Sigmoid colon (tissue), 6 donors: ENCODE measurements at regions not wholly inside any gene's neighbourhood (a gene's known extent, or its start where the extent isn't known, plus 50 kb on each side); places are given as distances from the start of the nearest gene placed in this dataset.
"Not testable (repeated sequence)": the region's sequence is repeated elsewhere in the genome, so short reads cannot be mapped to it uniquely, and the experiment has no call there.

Experiments
- DNase-seq: peaks from one replicate; pipeline ENCODE4 v3.0.0-alpha.2; 2019
- H3K27ac ChIP-seq, 4 donors: fragments of 200-600 bp; sonication (generic); one replicate each; pipeline ENCODE4 v1.5.1; 2016 to 2019; ENCODE audit warnings: mild to moderate bottlenecking in 1 of 4
- H3K27me3 ChIP-seq, 3 donors: fragments of 200-600 bp; sonication (generic); one replicate each; pipeline ENCODE4 v1.5.1; 2019; ENCODE audit warnings: mild to moderate bottlenecking in 1 of 3
- H3K36me3 ChIP-seq, 4 donors: fragments of 200-600 bp; sonication (generic); one replicate each; pipeline ENCODE4 v1.5.1; 2016 to 2019
- H3K4me1 ChIP-seq, 4 donors: fragments of 200-600 bp; sonication (generic); one replicate each; pipeline ENCODE4 v1.5.1; 2017 to 2019
- H3K4me3 ChIP-seq, 4 donors: fragments of 200-600 bp; sonication (generic); one replicate each; pipeline ENCODE4 v1.5.1; 2017 to 2019; ENCODE audit warnings: mild to moderate bottlenecking in 2 of 4, moderate library complexity in 1 of 4
- H3K9me3 ChIP-seq, 4 donors: fragments of 200-600 bp in 3 of 4; sonication (generic) in 3 of 4; one replicate each; pipeline versions ENCODE4 v1.5.1 to v1.6.1; 2013 to 2019
- CTCF ChIP-seq, 4 experiments: fragments of 450-650 bp in 3 of 4; fragments of 200-600 bp in 1 of 4; IDR thresholded peaks; one replicate each; pipeline ENCODE4 v1.5.1; 2016 to 2019; ENCODE audit warnings: antibody characterized with exemption in 4 of 4, mild to moderate bottlenecking in 3 of 4, moderate library complexity in 2 of 4
- EP300 ChIP-seq, 4 donors: sonication (generic); formaldehyde crosslinking; IDR thresholded peaks; one replicate each; pipeline ENCODE4 v1.6.1; 2017; ENCODE audit warnings: antibody characterized with exemption in 4 of 4
- POLR2A ChIP-seq, 2 donors: fragments of 450-650 bp; IDR thresholded peaks; one replicate each; pipeline ENCODE4 v1.6.1; 2016; ENCODE audit warnings: antibody characterized with exemption in 2 of 2, mild to moderate bottlenecking in 2 of 2, moderate library complexity in 2 of 2
- POLR2AphosphoS5 ChIP-seq, 4 donors: sonication (generic); formaldehyde crosslinking; IDR thresholded peaks; one replicate each; pipeline ENCODE4 v1.6.1; 2017; ENCODE audit warnings: antibody characterized with exemption in 4 of 4
- WGBS, 2 donors: extraction: QIAGEN DNeasy Blood & Tissue Kit; methylation state at CpG; one replicate each; pipeline ENCODE4 v1.1.7; 2013; 5-methylcytosine and 5-hydroxymethylcytosine counted together
- intact Hi-C: fragments of 100-400 bp; cut with DNase I; formaldehyde crosslinking; loops from one replicate; pipeline ENCODE4 v1.15.1; 2023
- donor health status: healthy with polysubstance abuse.
- donor health status: healthy.

GRCh38 chr11:22520521-22520920 is 105.1 kb downstream of the FANCF start:
- no peak for TF ChIP-seq POLR2AphosphoS5 (IDR thresholded peaks at IDR 0.05)
- TF ChIP-seq CTCF (IDR thresholded peaks at IDR 0.05), result no peak
- no peak for TF ChIP-seq POLR2A (IDR thresholded peaks at IDR 0.05)
- TF ChIP-seq EP300 (IDR thresholded peaks at IDR 0.05), result no peak
- Histone ChIP-seq H3K36me3 (no peaks in the 10 kb centered on the region), H3K9me3 (no peaks in the 10 kb centered on the region), H3K27me3 (no peaks in the 10 kb centered on the region), H3K4me3 (no peak overlapping the region), H3K27ac (no peak overlapping the region), H3K4me1 (no peaks in the 10 kb centered on the region)
- intact Hi-C loops, result no loop called here
- no peak for DNase-seq

GRCh38 chr11:22518344-22518743 is 107.3 kb downstream of the FANCF start:
- H3K4me1 ChIP-seq, H3K36me3 ChIP-seq, H3K27ac ChIP-seq, H3K4me3 ChIP-seq, H3K27me3 ChIP-seq, intact Hi-C loops, DNase-seq, H3K9me3 ChIP-seq: not testable (repeated sequence)
- 61 to 81% methylated on average over 2 of the region's 2 CpGs for WGBS, 2 donors

GRCh38 chr11:22516111-22516510 is 109.5 kb downstream of the FANCF start:
- no peak for DNase-seq

GRCh38 chr11:22512457-22512856 is 113.2 kb downstream of the FANCF start:
- Histone ChIP-seq H3K27me3 (no peaks in the 10 kb centered on the region), H3K9me3 (no peaks in the 10 kb centered on the region), H3K4me3 (no peak overlapping the region), H3K4me1 (peaks cover 0 to 13% (median 6%) of the 10 kb centered on the region in 4 donors), H3K27ac (no peak overlapping the region), H3K36me3 (no peaks in the 10 kb centered on the region)
- intact Hi-C loops, result no loop called here
- TF ChIP-seq POLR2AphosphoS5 (IDR thresholded peaks at IDR 0.05) (no peak), EP300 (IDR thresholded peaks at IDR 0.05) (no peak), POLR2A (IDR thresholded peaks at IDR 0.05) (no peak), CTCF (IDR thresholded peaks at IDR 0.05) (no peak)
- DNase-seq, result no peak
- WGBS, 2 donors, result 38 to 41% methylated on average over 1 of the region's 1 CpG

More at GRCh38 chr11:22516111-22516510, 109.5 kb downstream of the FANCF start:
- no peak for TF ChIP-seq CTCF (IDR thresholded peaks at IDR 0.05)
- peaks cover 0 to 1% (median 0%) of the 10 kb centered on the region in 4 donors for H3K4me1 ChIP-seq
- no peak overlapping the region for H3K27ac ChIP-seq
- intact Hi-C loops, result no loop called here
- no peak overlapping the region for H3K4me3 ChIP-seq
- H3K9me3 ChIP-seq, result no peaks in the 10 kb centered on the region
- no peaks in the 10 kb centered on the region for H3K27me3 ChIP-seq
- WGBS, 2 donors, result 79 to 80% methylated on average over 5 of the region's 5 CpGs
- H3K36me3 ChIP-seq, result no peaks in the 10 kb centered on the region

- intact Hi-C loops, result no loop called here
- Histone ChIP-seq H3K36me3 (no peaks in the 10 kb centered on the region), H3K27me3 (no peaks in the 10 kb centered on the region), H3K4me3 (no peak overlapping the region), H3K4me1 (peaks cover 0 to 13% (median 6%) of the 10 kb centered on the region in 4 donors), H3K27ac (no peak overlapping the region), H3K9me3 (no peaks in the 10 kb centered on the region)
- TF ChIP-seq EP300 (IDR thresholded peaks at IDR 0.05), result no peak
- TF ChIP-seq POLR2AphosphoS5 (IDR thresholded peaks at IDR 0.05), result no peak
- no peak for TF ChIP-seq POLR2A (IDR thresholded peaks at IDR 0.05)
- no peak for TF ChIP-seq CTCF (IDR thresholded peaks at IDR 0.05)
- DNase-seq, result no peak
- 61 to 70% methylated on average over 2 of the region's 2 CpGs for WGBS, 2 donors
These were observed 114.9 kb downstream of the FANCF start for GRCh38 chr11:22510741-22511140.
